Heart left ventricle (tissue), 16 donors: ENCODE measurements at regions not wholly inside any gene's neighbourhood (a gene's known extent, or its start where the extent isn't known, plus 50 kb on each side); places are given as distances from the start of the nearest gene placed in this dataset.
A peak's percentile ranks its signal among the peaks of the same experiment; 100 is the strongest.
"Not testable (repeated sequence)": the region's sequence is repeated elsewhere in the genome, so short reads cannot be mapped to it uniquely, and the experiment has no call there.

Source experiments
- ATAC-seq, 4 donors: fragments of 200-7000 bp; cut with Tn5 transposase; one replicate each; pipeline ENCODE4 v1.9.1; 2020 to 2022; ENCODE audit warnings: moderate library complexity in 4 of 4, mild to moderate bottlenecking in 3 of 4, moderate number of reproducible peaks in 1 of 4
- DNase-seq, 5 donors: peaks; one replicate each; pipeline ENCODE4 v3.0.0-alpha.2; 2020
- H3K27ac ChIP-seq, 12 donors: fragments of 200-600 bp; sonication (generic) in 4 of 12; one replicate each; pipeline versions ENCODE4 v1.5.0 to v1.8.0; 2016 to 2022; ENCODE audit warnings: mild to moderate bottlenecking in 2 of 12
- H3K27me3 ChIP-seq, 9 donors: fragments of 200-600 bp; sonication (generic) in 2 of 9; one replicate each; pipeline versions ENCODE4 v1.5.1 to v1.8.0; 2016 to 2022; ENCODE audit warnings: mild to moderate bottlenecking in 3 of 9
- H3K36me3 ChIP-seq, 9 donors: fragments of 200-600 bp; sonication (generic) in 2 of 9; one replicate each; pipeline versions ENCODE4 v1.5.0 to v1.8.0; 2018 to 2022; ENCODE audit warnings: mild to moderate bottlenecking in 2 of 9
- H3K4me1 ChIP-seq, 12 donors: fragments of 200-600 bp; sonication (generic) in 4 of 12; one replicate each; pipeline versions ENCODE4 v1.5.0 to v1.8.0; 2016 to 2022; ENCODE audit warnings: mild to moderate bottlenecking in 3 of 12
- H3K4me3 ChIP-seq, 12 donors: fragments of 200-600 bp; sonication (generic) in 4 of 12; one replicate each; pipeline versions ENCODE4 v1.5.0 to v1.8.0; 2017 to 2022; ENCODE audit warnings: mild to moderate bottlenecking in 9 of 12, moderate library complexity in 4 of 12
- H3K9me3 ChIP-seq, 12 donors: fragments of 200-600 bp; sonication (generic) in 4 of 12; one replicate each; pipeline versions ENCODE4 v1.5.0 to v1.8.0; 2016 to 2022; ENCODE audit warnings: mild to moderate bottlenecking in 1 of 12
- CTCF ChIP-seq, 12 donors: fragments of 200-600 bp; sonication (generic) in 4 of 12; IDR thresholded peaks; one replicate each; pipeline versions ENCODE4 v1.5.0 to v1.8.0; 2018 to 2022; ENCODE audit warnings: antibody characterized with exemption in 12 of 12, mild to moderate bottlenecking in 5 of 12
- POLR2A ChIP-seq, 2 donors: fragments of 450-650 bp; IDR thresholded peaks; one replicate each; pipeline ENCODE4 v1.6.1; 2017; ENCODE audit warnings: antibody characterized with exemption in 2 of 2, mild to moderate bottlenecking in 2 of 2, moderate library complexity in 2 of 2
- WGBS, 4 donors: extraction: QIAGEN DNeasy Blood & Tissue Kit in 2 of 4; methylation state at CpG; one replicate each; pipeline versions ENCODE4 v1.1.5 to v1.1.7; 2013 to 2018; 5-methylcytosine and 5-hydroxymethylcytosine counted together
- intact Hi-C, 10 donors: fragments of 100-400 bp; cut with DNase I; formaldehyde crosslinking; loops; one replicate each; pipeline versions ENCODE4 v1.11.1 to v1.14.2; 2022
- donor health status: ischemic (EF 13 %, LVEDD 7.1; RV severe dilation, severe dysfunction).
- donor health status: healthy with polysubstance abuse.
- donor health status: DM: no; HTN: yes; CAD: no.
- donor health status: DM: no; HTN: no; CAD: no.
- donor health status: ischemic (EF 25% LVEDD 6.9; RV normal size, moderate dysfunction).
- donor health status: ischemic (EF 25% LVEDD 5.7; RV mildly dilated, moderate dysfunction).
- donor health status: healthy.
- donor health status: DM: yes; HTN: yes; CAD: no.
- donor health status: ischemic (EF 35%, LVEDD 5.7; RV mildly dilated, moderate dysfunction).
- donor health status: nonischemic (EF 11% LVEDD 7.7; RV severe dilation, severe dysfunction).
- donor health status: DM: yes; HTN: yes; CAD: no.
- donor health status: PGD.
- donor health status: ischemic (EF 29% LVEDD 5.4; RV normal size, mild dysfunction).
- donor health status: nonischemic (EF 23%, LVEDD 6.1; RV moderate dilation, normal function).

- intact Hi-C loops: loop anchor here in 2 of 10 donors (5.0 kb wide), 2 partner anchors 156 to 209 kb away; no protein-coding TSS in a partner anchor
- WGBS, 4 donors: 71 to 82% (median 80%) methylated on average over 4 of the region's 4 CpGs
Observed at GRCh38 chr3:139108253-139108969, 63.7 kb upstream of the PRR23C start.

GRCh38 chr3:139109271-139109670, 64.6 kb upstream of the PRR23C start:
- no peak for DNase-seq
- 61 to 63% (median 61%) methylated on average over 5 of the region's 5 CpGs for WGBS, 4 donors
- intact Hi-C loops: loop anchor here in 2 of 10 donors (5.0 kb wide), 2 partner anchors 157 to 208 kb away; no protein-coding TSS in a partner anchor

More at GRCh38 chr3:139108253-139108969, 63.7 kb upstream of the PRR23C start:
- H3K4me3 ChIP-seq: no peak overlapping the region
- no peak for TF ChIP-seq CTCF (IDR thresholded peaks at IDR 0.05)
- TF ChIP-seq POLR2A (IDR thresholded peaks at IDR 0.05): no peak
- H3K4me1 ChIP-seq: no peaks in the 10 kb centered on the region
- H3K27ac ChIP-seq: no peak overlapping the region
- no peaks in the 10 kb centered on the region for H3K9me3 ChIP-seq
- ATAC-seq: no peak
- DNase-seq: no peak
- peaks cover 0 to 12% (median 0%) of the 10 kb centered on the region in 9 donors for H3K27me3 ChIP-seq
- H3K36me3 ChIP-seq: no peaks in the 10 kb centered on the region

GRCh38 chr3:139110072-139110830, 65.6 kb upstream of the PRR23C start:
- ATAC-seq (peak in 3 of 4 donors; percentile 47 to 74 (median 70)), DNase-seq (peak in 4 of 5 donors; percentile 25 to 65 (median 48))
- no peaks in the 10 kb centered on the region for H3K36me3 ChIP-seq
- H3K4me3 ChIP-seq: no peak overlapping the region
- H3K4me1 ChIP-seq: no peaks in the 10 kb centered on the region
- intact Hi-C loops: loop anchor here in 5 of 10 donors (2.0 to 10.0 kb wide), 3 partner anchors 95 to 219 kb away; no protein-coding TSS in a partner anchor
- peaks cover 0 to 8% (median 0%) of the 10 kb centered on the region in 9 donors for H3K27me3 ChIP-seq
- no peak for TF ChIP-seq POLR2A (IDR thresholded peaks at IDR 0.05)
- TF ChIP-seq CTCF (IDR thresholded peaks at IDR 0.05): no peak
- no peaks in the 10 kb centered on the region for H3K9me3 ChIP-seq
- no peak overlapping the region for H3K27ac ChIP-seq
- 61 to 71% (median 65%) methylated on average over 10 of the region's 10 CpGs for WGBS, 4 donors

More at GRCh38 chr3:139109271-139109670, 64.6 kb upstream of the PRR23C start:
- Histone ChIP-seq H3K4me1 (no peaks in the 10 kb centered on the region), H3K27me3 (peaks cover 0 to 8% (median 0%) of the 10 kb centered on the region in 9 donors), H3K4me3 (no peak overlapping the region), H3K27ac (no peak overlapping the region), H3K36me3 (no peaks in the 10 kb centered on the region), H3K9me3 (no peaks in the 10 kb centered on the region)
- TF ChIP-seq CTCF (IDR thresholded peaks at IDR 0.05) (no peak), POLR2A (IDR thresholded peaks at IDR 0.05) (no peak)
- no peak for ATAC-seq

GRCh38 chr3:139110929-139111328, 66.2 kb upstream of the PRR23C start:
- intact Hi-C loops: loop anchor here in 5 of 10 donors (2.0 to 10.0 kb wide), 3 partner anchors 94 to 218 kb away; no protein-coding TSS in a partner anchor
- DNase-seq: not testable (repeated sequence)
- 64 to 77% (median 69%) methylated on average over 2 of the region's 2 CpGs for WGBS, 4 donors

More at GRCh38 chr3:139110929-139111328, 66.2 kb upstream of the PRR23C start:
- not testable (repeated sequence) for H3K9me3 ChIP-seq, H3K4me1 ChIP-seq, H3K4me3 ChIP-seq, H3K36me3 ChIP-seq, H3K27ac ChIP-seq, ATAC-seq, H3K27me3 ChIP-seq
